ENCODE measurements at regions not wholly inside any gene's neighbourhood (a gene's known extent, or its start where the extent isn't known, plus 50 kb on each side); places are given as distances from the start of the nearest gene placed in this dataset.

DNA sequence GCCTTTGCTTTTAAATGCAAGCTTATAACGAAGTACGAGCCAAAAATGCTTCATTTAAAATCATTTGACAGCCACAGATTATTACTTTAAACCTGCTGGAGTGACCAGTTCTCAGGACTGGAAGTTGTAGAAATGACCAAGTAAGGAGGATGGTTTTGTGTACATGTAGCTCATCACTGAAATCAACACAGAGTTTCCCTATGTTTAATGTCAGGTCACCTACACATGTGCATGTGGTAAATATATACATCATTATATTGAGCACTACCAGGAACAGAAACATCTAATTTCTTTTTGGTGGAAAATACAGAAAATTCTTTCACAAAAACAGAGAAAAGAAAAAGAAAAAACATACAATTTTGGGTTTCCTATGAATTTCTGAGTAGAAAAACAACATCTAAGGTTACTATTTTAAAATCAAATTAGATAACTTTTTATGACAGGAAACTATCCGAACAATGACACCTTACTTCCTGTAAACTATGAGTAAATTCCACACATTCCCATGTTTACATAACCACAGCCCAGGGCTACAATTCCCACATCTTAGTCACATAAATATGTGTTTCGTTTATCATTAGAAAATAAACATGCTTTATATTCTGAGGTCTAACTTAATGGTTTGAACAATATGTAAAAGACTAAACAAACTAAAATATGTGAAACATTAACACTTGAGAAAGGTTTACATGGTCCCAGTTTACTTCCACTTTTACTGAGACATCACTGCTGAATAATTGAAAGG, 73.6 kb downstream of the ZNF281 start:
- H3K36me3 ChIP-seq (replicated peaks in 1 of 2; ENCODE audit: control insufficient read depth in 1 of 2, insufficient read depth in 2 of 2, low read length in 2 of 2): no peaks in the 10 kb centered on the region
- H4K20me1 ChIP-seq (ENCODE audit: insufficient read depth, low read length): no peaks in the 10 kb centered on the region
- no peaks in the 10 kb centered on the region for H3K9me3 ChIP-seq (ENCODE audit: low read length)
- H3K27me3 ChIP-seq (ENCODE audit: control insufficient read depth in 1 of 2, insufficient read depth in 2 of 2, low read length in 2 of 2): no peaks in the 10 kb centered on the region
- CTCF ChIA-PET (ENCODE audit: low intra/inter-chr PET ratio, low total read pairs): no interaction called here
- FAIRE-seq: no peak
- POLR2A ChIA-PET: no interaction called here
- peak; percentile 53 for DNase-seq (ENCODE audit: low spot score)
- in situ Hi-C loops (cut with HindIII; ENCODE audit: extremely low pct_ligation_motif_present, low pct_unique_long_range_greater_than_20kb) (no loop called here), intact Hi-C loops (cut with micrococcal nuclease; ENCODE audit: unreplicated experiment) (loop anchor here (5.0 kb wide), 1 partner anchor 36 kb away; no protein-coding TSS in a partner anchor)
- H3K4me2 ChIP-seq (ENCODE audit: low read depth, low read length): peak overlapping the region; percentile 30
- peak overlapping the region; percentile 34 for H3K27ac ChIP-seq (ENCODE audit: extremely low read length, insufficient read depth, low read length)
- H3K79me2 ChIP-seq (ENCODE audit: insufficient read depth, low read length): no peaks in the 10 kb centered on the region
- no peak overlapping the region for H2AFZ ChIP-seq (ENCODE audit: low read length)
- WGBS (ENCODE audit: low lambda C conversion rate): 56% methylated on average over 4 of the region's 4 CpGs
- H3K9ac ChIP-seq (ENCODE audit: insufficient read depth, low read depth, low read length): no peak overlapping the region; the same call in 1 of the 2 replicates
- ATAC-seq: peak; percentile 23; the same call in 1 of the 3 replicates
- H3K4me3 ChIP-seq (replicated peaks in 1 of 3; ENCODE audit: insufficient read depth in 1 of 3, low read depth in 2 of 3, low read length in 3 of 3): no peak overlapping the region
- no TSS peak for BruUV-seq (replicated peaks)
- H3K4me1 ChIP-seq (ENCODE audit: insufficient read depth, low read length): peaks cover 69% of the 10 kb centered on the region
- TF ChIP-seq MAF1 (CRISPR knock-in tag; IDR thresholded peaks at IDR 0.05; ENCODE audit: borderline replicate concordance): no peak
- peak; percentile 88 for TF ChIP-seq FOXA3 (CRISPR knock-in tag; IDR thresholded peaks at IDR 0.05)
- no peak for TF ChIP-seq RXRB (CRISPR knock-in tag; IDR thresholded peaks at IDR 0.05; ENCODE audit: borderline replicate concordance)
- peak; percentile 52; the same call in 1 of the 2 replicates for TF ChIP-seq HMG20A (CRISPR knock-in tag; IDR thresholded peaks at IDR 0.05; ENCODE audit: borderline replicate concordance)
- no peak for TF ChIP-seq SNAPC2 (CRISPR knock-in tag; IDR thresholded peaks at IDR 0.05)
- no peak for TF ChIP-seq FOXP1 (IDR thresholded peaks at IDR 0.05)
- TF ChIP-seq FOXP1 (CRISPR knock-in tag; IDR thresholded peaks at IDR 0.05): peak; percentile 53
- TF ChIP-seq TCF7L2 (IDR thresholded peaks at IDR 0.05; ENCODE audit: low read depth, low read length): no peak
- no peak for TF ChIP-seq RELA (CRISPR knock-in tag; IDR thresholded peaks at IDR 0.05)
- no peak for TF ChIP-seq ELF4 (CRISPR knock-in tag; IDR thresholded peaks at IDR 0.05; ENCODE audit: borderline replicate concordance)
- peak; percentile 78; the same call in 1 of the 2 replicates for TF ChIP-seq SOX5 (CRISPR knock-in tag; IDR thresholded peaks at IDR 0.05; ENCODE audit: borderline replicate concordance)
- no peak for TF ChIP-seq GATA4 (IDR thresholded peaks at IDR 0.05; ENCODE audit: borderline replicate concordance, low read depth)
- TF ChIP-seq SETDB1 (CRISPR knock-in tag; IDR thresholded peaks at IDR 0.05; ENCODE audit: borderline replicate concordance): no peak
- no peak for TF ChIP-seq DMAP1 (CRISPR knock-in tag; IDR thresholded peaks at IDR 0.05)
- TF ChIP-seq REXO4 (CRISPR knock-in tag; IDR thresholded peaks at IDR 0.05; ENCODE audit: borderline replicate concordance): no peak
- TF ChIP-seq, protein P1, sequence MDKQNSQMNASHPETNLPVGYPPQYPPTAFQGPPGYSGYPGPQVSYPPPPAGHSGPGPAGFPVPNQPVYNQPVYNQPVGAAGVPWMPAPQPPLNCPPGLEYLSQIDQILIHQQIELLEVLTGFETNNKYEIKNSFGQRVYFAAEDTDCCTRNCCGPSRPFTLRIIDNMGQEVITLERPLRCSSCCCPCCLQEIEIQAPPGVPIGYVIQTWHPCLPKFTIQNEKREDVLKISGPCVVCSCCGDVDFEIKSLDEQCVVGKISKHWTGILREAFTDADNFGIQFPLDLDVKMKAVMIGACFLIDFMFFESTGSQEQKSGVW (CRISPR knock-in tag; IDR thresholded peaks at IDR 0.05; ENCODE audit: borderline replicate concordance): no peak
- 0 out of 2 replicates have a peak, but pooled peaks have one; percentile 40 for TF ChIP-seq MED1 (CRISPR knock-in tag; IDR thresholded peaks at IDR 0.05)
- TF ChIP-seq ZNF326 (CRISPR knock-in tag; IDR thresholded peaks at IDR 0.05; ENCODE audit: borderline replicate concordance): no peak
- TF ChIP-seq, protein P2, sequence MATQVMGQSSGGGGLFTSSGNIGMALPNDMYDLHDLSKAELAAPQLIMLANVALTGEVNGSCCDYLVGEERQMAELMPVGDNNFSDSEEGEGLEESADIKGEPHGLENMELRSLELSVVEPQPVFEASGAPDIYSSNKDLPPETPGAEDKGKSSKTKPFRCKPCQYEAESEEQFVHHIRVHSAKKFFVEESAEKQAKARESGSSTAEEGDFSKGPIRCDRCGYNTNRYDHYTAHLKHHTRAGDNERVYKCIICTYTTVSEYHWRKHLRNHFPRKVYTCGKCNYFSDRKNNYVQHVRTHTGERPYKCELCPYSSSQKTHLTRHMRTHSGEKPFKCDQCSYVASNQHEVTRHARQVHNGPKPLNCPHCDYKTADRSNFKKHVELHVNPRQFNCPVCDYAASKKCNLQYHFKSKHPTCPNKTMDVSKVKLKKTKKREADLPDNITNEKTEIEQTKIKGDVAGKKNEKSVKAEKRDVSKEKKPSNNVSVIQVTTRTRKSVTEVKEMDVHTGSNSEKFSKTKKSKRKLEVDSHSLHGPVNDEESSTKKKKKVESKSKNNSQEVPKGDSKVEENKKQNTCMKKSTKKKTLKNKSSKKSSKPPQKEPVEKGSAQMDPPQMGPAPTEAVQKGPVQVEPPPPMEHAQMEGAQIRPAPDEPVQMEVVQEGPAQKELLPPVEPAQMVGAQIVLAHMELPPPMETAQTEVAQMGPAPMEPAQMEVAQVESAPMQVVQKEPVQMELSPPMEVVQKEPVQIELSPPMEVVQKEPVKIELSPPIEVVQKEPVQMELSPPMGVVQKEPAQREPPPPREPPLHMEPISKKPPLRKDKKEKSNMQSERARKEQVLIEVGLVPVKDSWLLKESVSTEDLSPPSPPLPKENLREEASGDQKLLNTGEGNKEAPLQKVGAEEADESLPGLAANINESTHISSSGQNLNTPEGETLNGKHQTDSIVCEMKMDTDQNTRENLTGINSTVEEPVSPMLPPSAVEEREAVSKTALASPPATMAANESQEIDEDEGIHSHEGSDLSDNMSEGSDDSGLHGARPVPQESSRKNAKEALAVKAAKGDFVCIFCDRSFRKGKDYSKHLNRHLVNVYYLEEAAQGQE (IDR thresholded peaks at IDR 0.05; ENCODE audit: borderline replicate concordance in 1 of 2, low read depth in 1 of 2, low read length in 2 of 2): no peak
- TF ChIP-seq ZNF572 (CRISPR knock-in tag; IDR thresholded peaks at IDR 0.05): no peak
- TF ChIP-seq JUND (CRISPR knock-in tag; IDR thresholded peaks at IDR 0.05): no peak
- TF ChIP-seq ZNF792 (CRISPR knock-in tag; IDR thresholded peaks at IDR 0.05): no peak
- TF ChIP-seq MAFK (conservative IDR thresholded peaks at IDR 0.05 in 1 of 2, IDR thresholded peaks at IDR 0.05 in 1 of 2; ENCODE audit: low read length in 2 of 2): no peak
- no peak for TF ChIP-seq NFYC (CRISPR knock-in tag; IDR thresholded peaks at IDR 0.05)

Measured in HepG2 (cell line).